ENCODE measurements at regions not wholly inside any gene's neighbourhood (a gene's known extent, or its start where the extent isn't known, plus 50 kb on each side); places are given as distances from the start of the nearest gene placed in this dataset.
"Not testable (repeated sequence)": the region's sequence is repeated elsewhere in the genome, so short reads cannot be mapped to it uniquely, and the experiment has no call there.

- DNase-seq (ENCODE audit: low spot score): no peak
Measured at GRCh38 chr2:149709496-149710263, 122.1 kb upstream of the MMADHC start.

- DNase-seq (ENCODE audit: low spot score): no peak
Measured at GRCh38 chr2:149703281-149703680, 115.7 kb upstream of the MMADHC start.

GRCh38 chr2:149702571-149702970 lies 115.0 kb upstream of the MMADHC start:
- DNase-seq (ENCODE audit: low spot score): no peak

GRCh38 chr2:149701241-149701640 lies 113.7 kb upstream of the MMADHC start:
- no peak for DNase-seq (ENCODE audit: low spot score)

GRCh38 chr2:149692961-149693396 lies 105.4 kb upstream of the MMADHC start:
- DNase-seq (ENCODE audit: low spot score): no peak

- no peak for DNase-seq (ENCODE audit: low spot score)
Measured at GRCh38 chr2:149690825-149691224, 103.2 kb upstream of the MMADHC start.

GRCh38 chr2:149687052-149687427 lies 99.5 kb upstream of the MMADHC start:
- DNase-seq (ENCODE audit: low spot score): no peak

- DNase-seq (ENCODE audit: low spot score): no peak
Measured at GRCh38 chr2:149686136-149687051, 98.8 kb upstream of the MMADHC start.

- not testable (repeated sequence) for DNase-seq (ENCODE audit: low spot score)
Measured at GRCh38 chr2:149685401-149685800, 97.8 kb upstream of the MMADHC start.

GRCh38 chr2:149679286-149679685 lies 91.7 kb upstream of the MMADHC start:
- DNase-seq (ENCODE audit: low spot score): no peak

GRCh38 chr2:149677416-149677815 lies 89.8 kb upstream of the MMADHC start:
- DNase-seq (ENCODE audit: low spot score): no peak

GRCh38 chr2:149670086-149670485 lies 82.5 kb upstream of the MMADHC start:
- no peak for DNase-seq (ENCODE audit: low spot score)

GRCh38 chr2:149666809-149667320 lies 79.3 kb upstream of the MMADHC start:
- no peak for DNase-seq (ENCODE audit: low spot score)

- DNase-seq (ENCODE audit: low spot score): no peak
Measured at GRCh38 chr2:149664896-149665295, 77.3 kb upstream of the MMADHC start.

- no peak for DNase-seq (ENCODE audit: low spot score)
Measured at GRCh38 chr2:149662556-149662955, 75.0 kb upstream of the MMADHC start.

- no peak for DNase-seq (ENCODE audit: low spot score)
Measured at GRCh38 chr2:149661844-149662243, 74.3 kb upstream of the MMADHC start.

GRCh38 chr2:149658553-149658952 lies 71.0 kb upstream of the MMADHC start:
- DNase-seq (ENCODE audit: low spot score): no peak

GRCh38 chr2:149657401-149658040 lies 69.9 kb upstream of the MMADHC start:
- no peak for DNase-seq (ENCODE audit: low spot score)

GRCh38 chr2:149656996-149657395 lies 69.4 kb upstream of the MMADHC start:
- DNase-seq (ENCODE audit: low spot score): no peak

GRCh38 chr2:149653831-149654445 lies 66.4 kb upstream of the MMADHC start:
- no peak for DNase-seq (ENCODE audit: low spot score)

- no peak for DNase-seq (ENCODE audit: low spot score)
Measured at GRCh38 chr2:149652926-149653325, 65.4 kb upstream of the MMADHC start.

- DNase-seq (ENCODE audit: low spot score): no peak
Measured at GRCh38 chr2:149652526-149652925, 65.0 kb upstream of the MMADHC start.
